Trophoblast cell (in vitro differentiated cells and primary cell): ENCODE measurements at regions not wholly inside any gene's neighbourhood (a gene's known extent, or its start where the extent isn't known, plus 50 kb on each side); places are given as distances from the start of the nearest gene placed in this dataset.

Experiments used
- DNase-seq, 2 donors: peaks; one replicate each; pipeline ENCODE4 v3.0.0-alpha.2; 2016
- H2AFZ ChIP-seq: 2 replicates; pipeline ENCODE4 v1.6.1; 2013; ENCODE audit warnings: low read length, moderate library complexity, mild to moderate bottlenecking; ENCODE audit not compliant: insufficient read depth, poor library complexity
- H2AK5ac ChIP-seq: 2 replicates; pipeline ENCODE4 v1.6.1; 2013; ENCODE audit warnings: mild to moderate bottlenecking, low read length
- H2BK120ac ChIP-seq: 2 replicates; pipeline ENCODE4 v1.6.1; 2013; ENCODE audit warnings: low read length, mild to moderate bottlenecking, moderate library complexity; ENCODE audit not compliant: insufficient read depth, poor library complexity
- H2BK12ac ChIP-seq: 2 replicates; pipeline ENCODE4 v1.6.1; 2013; ENCODE audit warnings: mild to moderate bottlenecking, low read length, moderate library complexity
- H2BK5ac ChIP-seq: 2 replicates; pipeline ENCODE4 v1.6.1; 2013; ENCODE audit warnings: low read length, low read depth, moderate library complexity, mild to moderate bottlenecking; ENCODE audit not compliant: poor library complexity
- H3K14ac ChIP-seq: 2 replicates; pipeline ENCODE4 v1.6.1; 2013; ENCODE audit warnings: mild to moderate bottlenecking, low read length
- H3K18ac ChIP-seq: 2 replicates; pipeline ENCODE4 v1.6.1; 2013; ENCODE audit warnings: mild to moderate bottlenecking, low read length
- H3K23ac ChIP-seq: 2 replicates; pipeline ENCODE4 v1.6.1; 2013; ENCODE audit warnings: low read length
- H3K27ac ChIP-seq: 2 replicates; pipeline ENCODE4 v1.5.1; 2013; ENCODE audit warnings: low read depth, mild to moderate bottlenecking, inconsistent platforms, low read length, moderate library complexity
- H3K27me3 ChIP-seq: 2 replicates; pipeline ENCODE4 v1.6.1; 2013; ENCODE audit warnings: inconsistent platforms, mild to moderate bottlenecking, low read length, moderate library complexity; ENCODE audit not compliant: insufficient read depth
- H3K36me3 ChIP-seq, 2 experiments: 1 replicate in 1 of 2; 2 replicates in 1 of 2; pipeline ENCODE4 v1.6.1; 2013; ENCODE audit warnings: low read length in 2 of 2, mild to moderate bottlenecking in 2 of 2, moderate library complexity in 1 of 2; ENCODE audit not compliant: insufficient read depth in 2 of 2, control insufficient read depth in 1 of 2
- H3K4ac ChIP-seq: 2 replicates; pipeline ENCODE4 v1.6.1; 2013; ENCODE audit warnings: low read depth, mild to moderate bottlenecking, low read length, moderate library complexity
- H3K4me1 ChIP-seq, 2 experiments: 1 replicate in 1 of 2; 2 replicates in 1 of 2; pipeline ENCODE4 v1.6.1; 2013; ENCODE audit warnings: low read length in 2 of 2, mild to moderate bottlenecking in 2 of 2, moderate library complexity in 1 of 2; ENCODE audit not compliant: insufficient read depth in 2 of 2, control insufficient read depth in 1 of 2
- H3K4me2 ChIP-seq: 2 replicates; pipeline ENCODE4 v1.6.1; 2013; ENCODE audit warnings: inconsistent platforms, mild to moderate bottlenecking, low read length, moderate library complexity
- H3K4me3 ChIP-seq: 2 replicates; pipeline ENCODE4 v1.5.1; 2013; ENCODE audit warnings: mild to moderate bottlenecking, low read depth, low read length, inconsistent platforms
- H3K79me1 ChIP-seq: one replicate; pipeline ENCODE4 v1.6.1; 2013; ENCODE audit warnings: low read length
- H3K79me2 ChIP-seq: 2 replicates; pipeline ENCODE4 v1.6.1; 2013; ENCODE audit warnings: low read length, mild to moderate bottlenecking; ENCODE audit not compliant: control insufficient read depth, insufficient read depth, poor library complexity
- H3K9ac ChIP-seq: 2 replicates; pipeline ENCODE4 v1.6.1; 2013; ENCODE audit warnings: mild to moderate bottlenecking, low read length
- H3K9me3 ChIP-seq: 2 replicates; pipeline ENCODE4 v1.6.1; 2013; ENCODE audit warnings: low read depth, mild to moderate bottlenecking, control low read depth, inconsistent platforms, low read length; ENCODE audit not compliant: insufficient read depth
- H4K12ac ChIP-seq: 2 replicates; pipeline ENCODE4 v1.6.1; 2013; ENCODE audit warnings: low read depth, mild to moderate bottlenecking, low read length, moderate library complexity
- H4K8ac ChIP-seq: 2 replicates; pipeline ENCODE4 v1.6.1; 2013; ENCODE audit warnings: low read depth, mild to moderate bottlenecking, low read length, moderate library complexity
- H4K91ac ChIP-seq: one replicate; pipeline ENCODE4 v1.6.1; 2013; ENCODE audit warnings: low read depth, mild to moderate bottlenecking, low read length, moderate library complexity
- WGBS: extraction: QIAGEN DNeasy Blood & Tissue Kit; methylation state at CpG from one replicate; pipeline ENCODE4 v1.1.7; 2013; ENCODE audit warnings: missing lambda C conversion rate; ENCODE audit not compliant: insufficient read length, insufficient coverage; ENCODE audit errors: extremely low coverage; 5-methylcytosine and 5-hydroxymethylcytosine counted together

- Histone ChIP-seq H3K27me3 (no peaks in the 10 kb centered on the region), H2BK12ac (no peak overlapping the region), H2AK5ac (no peak overlapping the region), H4K12ac (no peak overlapping the region), H3K4me2 (no peak overlapping the region), H3K4ac (no peak overlapping the region), H3K4me3 (no peak overlapping the region), H2BK120ac (no peak overlapping the region), H3K23ac (no peak overlapping the region), H2BK5ac (no peak overlapping the region), H2AFZ (no peak overlapping the region), H3K18ac (no peak overlapping the region), H4K91ac (no peak overlapping the region), H4K8ac (no peak overlapping the region), H3K79me1 (no peaks in the 10 kb centered on the region), H3K36me3 (no peaks in the 10 kb centered on the region), H3K14ac (no peak overlapping the region), H3K9me3 (peaks cover 4% of the 10 kb centered on the region), H3K27ac (no peak overlapping the region), H3K79me2 (no peaks in the 10 kb centered on the region), H3K4me1 (no peaks in the 10 kb centered on the region), H3K9ac (no peak overlapping the region)
- WGBS = no CpG with 5 or more reads among the region's 4 CpGs
- DNase-seq = peak in 1 of 2 donors; percentile 18
Measured at GRCh38 chr10:53108317-53108934, 335.8 kb upstream of the MBL2 start.

- no peak overlapping the region for H3K4ac ChIP-seq
- no peak overlapping the region for H3K23ac ChIP-seq
Measured at GRCh38 chr10:53107711-53108110, 335.1 kb upstream of the MBL2 start.

GRCh38 chr10:53102424-53102823, 329.8 kb upstream of the MBL2 start:
- no peak overlapping the region for H2BK12ac ChIP-seq
- no peaks in the 10 kb centered on the region for H3K4me1 ChIP-seq
- no peak overlapping the region for H3K4me3 ChIP-seq
- H3K27ac ChIP-seq = no peak overlapping the region
- no peaks in the 10 kb centered on the region for H3K36me3 ChIP-seq
- no peak overlapping the region for H3K9ac ChIP-seq
- H2BK120ac ChIP-seq = no peak overlapping the region
- H4K91ac ChIP-seq = no peak overlapping the region
- H3K79me2 ChIP-seq = no peaks in the 10 kb centered on the region
- DNase-seq = no peak
- no peak overlapping the region for H3K4ac ChIP-seq
- no peak overlapping the region for H2BK5ac ChIP-seq
- no peak overlapping the region for H4K12ac ChIP-seq
- no peaks in the 10 kb centered on the region for H3K9me3 ChIP-seq
- no peak overlapping the region for H3K23ac ChIP-seq
- H2AK5ac ChIP-seq = no peak overlapping the region
- H3K14ac ChIP-seq = no peak overlapping the region
- WGBS = no CpG with 5 or more reads among the region's 4 CpGs
- no peak overlapping the region for H4K8ac ChIP-seq
- no peak overlapping the region for H3K4me2 ChIP-seq
- H3K27me3 ChIP-seq = no peaks in the 10 kb centered on the region
- H3K18ac ChIP-seq = no peak overlapping the region
- no peaks in the 10 kb centered on the region for H3K79me1 ChIP-seq
- no peak overlapping the region for H2AFZ ChIP-seq

More at GRCh38 chr10:53107711-53108110, 335.1 kb upstream of the MBL2 start:
- no peak overlapping the region for H3K9ac ChIP-seq
- no peak overlapping the region for H4K12ac ChIP-seq
- no CpG with 5 or more reads among the region's 5 CpGs for WGBS
- H2BK12ac ChIP-seq = no peak overlapping the region
- DNase-seq = no peak
- H3K14ac ChIP-seq = no peak overlapping the region
- no peak overlapping the region for H3K4me3 ChIP-seq
- no peaks in the 10 kb centered on the region for H3K36me3 ChIP-seq
- no peaks in the 10 kb centered on the region for H3K79me2 ChIP-seq
- no peak overlapping the region for H2AK5ac ChIP-seq
- H3K79me1 ChIP-seq = no peaks in the 10 kb centered on the region
- no peak overlapping the region for H3K18ac ChIP-seq
- H4K8ac ChIP-seq = no peak overlapping the region
- H3K4me2 ChIP-seq = no peak overlapping the region
- no peaks in the 10 kb centered on the region for H3K27me3 ChIP-seq
- H3K9me3 ChIP-seq = peaks cover 4% of the 10 kb centered on the region
- H2BK120ac ChIP-seq = no peak overlapping the region
- no peaks in the 10 kb centered on the region for H3K4me1 ChIP-seq
- H4K91ac ChIP-seq = no peak overlapping the region
- no peak overlapping the region for H2AFZ ChIP-seq
- H3K27ac ChIP-seq = no peak overlapping the region
- no peak overlapping the region for H2BK5ac ChIP-seq

GRCh38 chr10:53093878-53094277, 321.3 kb upstream of the MBL2 start:
- H4K8ac ChIP-seq = no peak overlapping the region

More at GRCh38 chr10:53093878-53094277, 321.3 kb upstream of the MBL2 start:
- no peaks in the 10 kb centered on the region for H3K79me2 ChIP-seq
- no peak overlapping the region for H3K23ac ChIP-seq
- no peak overlapping the region for H3K27ac ChIP-seq
- H3K4me3 ChIP-seq = no peak overlapping the region
- H3K4me2 ChIP-seq = no peak overlapping the region
- no peak overlapping the region for H3K9ac ChIP-seq
- no peak overlapping the region for H3K14ac ChIP-seq
- H3K36me3 ChIP-seq = no peaks in the 10 kb centered on the region
- WGBS = no CpG with 5 or more reads among the region's 2 CpGs
- H3K27me3 ChIP-seq = no peaks in the 10 kb centered on the region
- no peaks in the 10 kb centered on the region for H3K79me1 ChIP-seq
- no peak overlapping the region for H2AFZ ChIP-seq
- no peak overlapping the region for H2BK12ac ChIP-seq
- no peaks in the 10 kb centered on the region for H3K4me1 ChIP-seq
- H2BK5ac ChIP-seq = no peak overlapping the region
- H2BK120ac ChIP-seq = no peak overlapping the region
- H4K91ac ChIP-seq = no peak overlapping the region
- no peak overlapping the region for H3K18ac ChIP-seq
- no peak overlapping the region for H3K4ac ChIP-seq
- no peak for DNase-seq
- H3K9me3 ChIP-seq = no peaks in the 10 kb centered on the region
- no peak overlapping the region for H2AK5ac ChIP-seq
- H4K12ac ChIP-seq = no peak overlapping the region
